ENCODE measurements at regions not wholly inside any gene's neighbourhood (a gene's known extent, or its start where the extent isn't known, plus 50 kb on each side); places are given as distances from the start of the nearest gene placed in this dataset.

DNA sequence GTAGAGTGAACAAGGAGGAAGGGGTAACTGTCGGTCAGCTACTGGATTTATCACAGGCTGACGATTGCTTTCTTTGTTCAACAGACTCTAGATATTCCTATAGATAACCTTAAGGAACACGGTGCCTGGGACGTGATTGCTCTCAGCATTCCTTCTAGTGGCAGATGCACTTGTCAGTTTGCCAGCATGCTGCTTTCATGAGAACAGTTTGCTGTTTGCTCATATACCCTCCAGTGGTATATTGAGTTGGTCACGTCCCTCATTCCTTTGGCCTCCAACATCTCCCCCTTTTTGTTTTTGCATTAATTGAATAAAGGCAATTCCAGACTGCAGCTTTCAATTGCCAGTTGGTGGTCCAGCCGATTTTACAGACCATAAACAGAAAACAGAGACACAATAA, 76.8 kb upstream of the BTN3A2 start:
- Histone ChIP-seq H3K4me1 (ENCODE audit: control insufficient read depth in 1 of 2, insufficient read depth in 2 of 2, low read depth in 1 of 2, low read length in 1 of 2) (no peaks in the 10 kb centered on the region; a peak in 1 of 4 replicates), H2AFZ (ENCODE audit: low read depth) (no peak overlapping the region)

GRCh38 chr6:26290941-26291340, 74.1 kb upstream of the BTN3A2 start:
- Histone ChIP-seq H3K4me1 (ENCODE audit: control insufficient read depth in 1 of 2, insufficient read depth in 2 of 2, low read depth in 1 of 2, low read length in 1 of 2) (peaks cover 1 to 4% of the 10 kb centered on the region in 2 experiments; a peak in 2 of 4 replicates), H3K9ac (no peak overlapping the region), H3F3A (replicated peaks; ENCODE audit: insufficient read depth) (peaks cover 13% of the 10 kb centered on the region), H3K79me2 (ENCODE audit: insufficient read depth) (no peaks in the 10 kb centered on the region), H3K27ac (ENCODE audit: low read depth in 2 of 2, low read length in 1 of 2) (no peak overlapping the region), H3K36me3 (replicated peaks in 1 of 2; ENCODE audit: control insufficient read depth in 1 of 2, insufficient read depth in 2 of 2, low read length in 1 of 2) (peaks cover 0 to 3% of the 10 kb centered on the region in 2 experiments), H3K9me2 (no peaks in the 10 kb centered on the region), H4K20me1 (ENCODE audit: insufficient read depth) (no peaks in the 10 kb centered on the region), H3K4me3 (ENCODE audit: low read depth in 2 of 2, low read length in 1 of 2) (no peak overlapping the region), H3K9me3 (0 out of 2 replicates have a peak, but pooled peaks cover 6% of the 10 kb centered on the region), H2AFZ (ENCODE audit: low read depth) (no peak overlapping the region), H3K27me3 (ENCODE audit: insufficient read depth) (no peaks in the 10 kb centered on the region), H3K4me2 (no peak overlapping the region)
- CTCF ChIA-PET: no interaction called here
- DNase-seq: no peak
- POLR2A ChIA-PET: interaction anchor here (0.9 kb wide), 1 partner anchor 57 kb away, joined by 3 read pairs; a partner anchor contains a TSS
- no peak for TF ChIP-seq YY1 (IDR thresholded peaks at IDR 0.05; ENCODE audit: low read depth)
- no peak for TF ChIP-seq EP300 (IDR thresholded peaks at IDR 0.05; ENCODE audit: borderline replicate concordance in 1 of 2, low read depth in 1 of 2, low read length in 1 of 2)
- TF ChIP-seq SIN3A (IDR thresholded peaks at IDR 0.05; ENCODE audit: borderline replicate concordance, low read depth, low read length): no peak
- 77% methylated on average over 5 of the region's 5 CpGs for WGBS (ENCODE audit: low lambda C conversion rate)

More for the DNA sequence above, 76.8 kb upstream of the BTN3A2 start:
- 79% methylated on average over 6 of the region's 6 CpGs for WGBS (ENCODE audit: low lambda C conversion rate)
- Histone ChIP-seq H3K9me3 (0 out of 2 replicates have a peak, but pooled peaks cover 6% of the 10 kb centered on the region), H3K79me2 (ENCODE audit: insufficient read depth) (peaks cover 3% of the 10 kb centered on the region; the same call in 1 of the 2 replicates), H3F3A (replicated peaks; ENCODE audit: insufficient read depth) (peaks cover 22% of the 10 kb centered on the region), H3K9me2 (no peaks in the 10 kb centered on the region), H3K27ac (ENCODE audit: low read depth in 2 of 2, low read length in 1 of 2) (no peak overlapping the region), H3K4me2 (no peak overlapping the region), H3K4me3 (ENCODE audit: low read depth in 2 of 2, low read length in 1 of 2) (no peak overlapping the region), H4K20me1 (ENCODE audit: insufficient read depth) (no peaks in the 10 kb centered on the region), H3K27me3 (ENCODE audit: insufficient read depth) (no peaks in the 10 kb centered on the region), H3K9ac (no peak overlapping the region), H3K36me3 (replicated peaks in 1 of 2; ENCODE audit: control insufficient read depth in 1 of 2, insufficient read depth in 2 of 2, low read length in 1 of 2) (peaks cover 0 to 3% of the 10 kb centered on the region in 2 experiments)
- no peak for DNase-seq
- ChIA-PET POLR2A (no interaction called here), CTCF (no interaction called here)
- TF ChIP-seq NRF1 (IDR thresholded peaks at IDR 0.05; ENCODE audit: low read depth, low read length) (no peak), TAF1 (IDR thresholded peaks at IDR 0.05; ENCODE audit: borderline replicate concordance, low read depth, low read length) (no peak), NFIC (IDR thresholded peaks at IDR 0.05; ENCODE audit: borderline replicate concordance) (no peak), GABPA (IDR thresholded peaks at IDR 0.05; ENCODE audit: low read depth) (no peak), FOXJ3 (CRISPR knock-in tag; IDR thresholded peaks at IDR 0.05) (no peak)
- TF ChIP-seq, protein P1, sequence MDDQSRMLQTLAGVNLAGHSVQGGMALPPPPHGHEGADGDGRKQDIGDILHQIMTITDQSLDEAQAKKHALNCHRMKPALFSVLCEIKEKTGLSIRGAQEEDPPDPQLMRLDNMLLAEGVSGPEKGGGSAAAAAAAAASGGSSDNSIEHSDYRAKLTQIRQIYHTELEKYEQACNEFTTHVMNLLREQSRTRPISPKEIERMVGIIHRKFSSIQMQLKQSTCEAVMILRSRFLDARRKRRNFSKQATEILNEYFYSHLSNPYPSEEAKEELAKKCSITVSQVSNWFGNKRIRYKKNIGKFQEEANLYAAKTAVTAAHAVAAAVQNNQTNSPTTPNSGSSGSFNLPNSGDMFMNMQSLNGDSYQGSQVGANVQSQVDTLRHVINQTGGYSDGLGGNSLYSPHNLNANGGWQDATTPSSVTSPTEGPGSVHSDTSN (IDR thresholded peaks at IDR 0.05): no peak
- TF ChIP-seq, protein P2, sequence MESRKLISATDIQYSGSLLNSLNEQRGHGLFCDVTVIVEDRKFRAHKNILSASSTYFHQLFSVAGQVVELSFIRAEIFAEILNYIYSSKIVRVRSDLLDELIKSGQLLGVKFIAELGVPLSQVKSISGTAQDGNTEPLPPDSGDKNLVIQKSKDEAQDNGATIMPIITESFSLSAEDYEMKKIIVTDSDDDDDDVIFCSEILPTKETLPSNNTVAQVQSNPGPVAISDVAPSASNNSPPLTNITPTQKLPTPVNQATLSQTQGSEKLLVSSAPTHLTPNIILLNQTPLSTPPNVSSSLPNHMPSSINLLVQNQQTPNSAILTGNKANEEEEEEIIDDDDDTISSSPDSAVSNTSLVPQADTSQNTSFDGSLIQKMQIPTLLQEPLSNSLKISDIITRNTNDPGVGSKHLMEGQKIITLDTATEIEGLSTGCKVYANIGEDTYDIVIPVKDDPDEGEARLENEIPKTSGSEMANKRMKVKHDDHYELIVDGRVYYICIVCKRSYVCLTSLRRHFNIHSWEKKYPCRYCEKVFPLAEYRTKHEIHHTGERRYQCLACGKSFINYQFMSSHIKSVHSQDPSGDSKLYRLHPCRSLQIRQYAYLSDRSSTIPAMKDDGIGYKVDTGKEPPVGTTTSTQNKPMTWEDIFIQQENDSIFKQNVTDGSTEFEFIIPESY (IDR thresholded peaks at IDR 0.05; ENCODE audit: borderline replicate concordance, low read depth): no peak

Data from SK-N-SH (cell line).